NCI-H128 (cell line): ENCODE measurements at regions not wholly inside any gene's neighbourhood (a gene's known extent, or its start where the extent isn't known, plus 50 kb on each side); places are given as distances from the start of the nearest gene placed in this dataset.

Experiments
- DNase-seq: peaks from one replicate; lab custom pipeline; 2025; ENCODE audit not compliant: unreplicated experiment; lab: John Stamatoyannopoulos, UW

GRCh38 chr7:52980129-52980528, 55.3 kb upstream of the POM121L12 start:
- no peak for DNase-seq

- DNase-seq = no peak
These were observed 62.3 kb upstream of the POM121L12 start for GRCh38 chr7:52973126-52973525.

GRCh38 chr7:52962402-52963076, 72.9 kb upstream of the POM121L12 start:
- no peak for DNase-seq

- DNase-seq = no peak
These were observed 74.3 kb upstream of the POM121L12 start for GRCh38 chr7:52961084-52961483.

GRCh38 chr7:52959878-52960660, 75.4 kb upstream of the POM121L12 start:
- no peak for DNase-seq

- no peak for DNase-seq
These were observed 76.1 kb upstream of the POM121L12 start for GRCh38 chr7:52959336-52959735.

- no peak for DNase-seq
These were observed 76.8 kb upstream of the POM121L12 start for GRCh38 chr7:52958621-52959140.

GRCh38 chr7:52956379-52956915, 79.0 kb upstream of the POM121L12 start:
- DNase-seq = no peak

GRCh38 chr7:52955522-52955921, 79.9 kb upstream of the POM121L12 start:
- DNase-seq = no peak

- DNase-seq = no peak
These were observed 90.5 kb upstream of the POM121L12 start for GRCh38 chr7:52944921-52945320.

- DNase-seq = no peak
These were observed 95.0 kb upstream of the POM121L12 start for GRCh38 chr7:52940481-52940880.

- no peak for DNase-seq
These were observed 96.8 kb upstream of the POM121L12 start for GRCh38 chr7:52938455-52939133.

- DNase-seq = no peak
These were observed 98.7 kb upstream of the POM121L12 start for GRCh38 chr7:52936750-52937149.

- no peak for DNase-seq
These were observed 106.8 kb upstream of the POM121L12 start for GRCh38 chr7:52928591-52928990.

GRCh38 chr7:52925332-52925731, 110.1 kb upstream of the POM121L12 start:
- no peak for DNase-seq

- no peak for DNase-seq
These were observed 114.5 kb upstream of the POM121L12 start for GRCh38 chr7:52920977-52921376.

GRCh38 chr7:52917982-52918578, 117.4 kb upstream of the POM121L12 start:
- no peak for DNase-seq

GRCh38 chr7:52911795-52912194, 123.6 kb upstream of the POM121L12 start:
- DNase-seq = no peak

- no peak for DNase-seq
These were observed 124.1 kb upstream of the POM121L12 start for GRCh38 chr7:52911326-52911725.

GRCh38 chr7:52909935-52910334, 125.5 kb upstream of the POM121L12 start:
- DNase-seq = no peak

GRCh38 chr7:52909131-52909530, 126.3 kb upstream of the POM121L12 start:
- no peak for DNase-seq
